ENCODE measurements at regions not wholly inside any gene's neighbourhood (a gene's known extent, or its start where the extent isn't known, plus 50 kb on each side); places are given as distances from the start of the nearest gene placed in this dataset.

- no peak for TF ChIP-seq CTCF (IDR thresholded peaks at IDR 0.05)
- TF ChIP-seq POLR2A (IDR thresholded peaks at IDR 0.05): no peak
These were observed 139.4 kb upstream of the RREB1 start for GRCh38 chr6:6968357-6968730.

Measured in uterus (tissue), 2 donors.